ENCODE measurements at regions not wholly inside any gene's neighbourhood (a gene's known extent, or its start where the extent isn't known, plus 50 kb on each side); places are given as distances from the start of the nearest gene placed in this dataset.

DNA sequence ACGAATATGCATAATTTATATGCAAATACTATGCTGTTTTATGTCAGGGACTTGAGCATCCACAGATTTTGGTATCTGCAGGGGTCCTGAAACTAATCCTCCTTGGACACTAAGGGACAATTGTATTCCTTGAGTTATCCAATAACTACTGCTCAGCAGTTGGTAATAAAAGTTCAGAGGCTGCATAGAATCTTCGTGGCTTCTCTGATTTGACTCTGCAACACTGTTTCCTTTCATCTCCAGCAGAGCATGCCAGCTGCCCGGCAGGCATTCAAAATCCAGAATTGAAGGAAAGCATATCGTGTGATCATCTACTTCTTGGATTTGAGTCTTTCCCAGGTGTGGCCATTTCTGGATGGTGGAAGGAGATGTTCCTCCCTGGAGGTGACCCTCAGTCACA, 64.5 kb upstream of the MRI1 start:
- no peak overlapping the region for H3K4me3 ChIP-seq (ENCODE audit: low read depth, low read length)
- no peak for DNase-seq (ENCODE audit: low read depth)

DNA sequence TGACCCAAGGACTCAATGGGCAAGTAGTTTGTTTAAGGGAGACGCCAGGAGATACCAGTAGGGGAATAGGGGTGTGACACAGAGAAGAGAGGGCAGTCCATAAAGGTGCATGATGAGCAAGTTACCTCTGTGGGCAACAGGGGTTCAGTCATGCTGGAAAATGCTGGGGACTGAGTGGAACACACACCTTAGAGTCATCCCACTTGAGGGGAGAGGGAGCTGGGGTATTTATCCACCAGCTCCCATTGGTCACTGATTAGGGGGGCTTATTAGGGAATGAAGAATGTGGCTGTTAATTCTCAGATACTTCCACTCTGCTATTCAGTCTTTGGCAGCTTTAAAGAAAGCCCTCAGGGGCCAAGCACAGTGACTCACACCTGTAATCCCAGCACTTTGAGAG, 67.5 kb upstream of the MRI1 start:
- TF ChIP-seq, protein P1, sequence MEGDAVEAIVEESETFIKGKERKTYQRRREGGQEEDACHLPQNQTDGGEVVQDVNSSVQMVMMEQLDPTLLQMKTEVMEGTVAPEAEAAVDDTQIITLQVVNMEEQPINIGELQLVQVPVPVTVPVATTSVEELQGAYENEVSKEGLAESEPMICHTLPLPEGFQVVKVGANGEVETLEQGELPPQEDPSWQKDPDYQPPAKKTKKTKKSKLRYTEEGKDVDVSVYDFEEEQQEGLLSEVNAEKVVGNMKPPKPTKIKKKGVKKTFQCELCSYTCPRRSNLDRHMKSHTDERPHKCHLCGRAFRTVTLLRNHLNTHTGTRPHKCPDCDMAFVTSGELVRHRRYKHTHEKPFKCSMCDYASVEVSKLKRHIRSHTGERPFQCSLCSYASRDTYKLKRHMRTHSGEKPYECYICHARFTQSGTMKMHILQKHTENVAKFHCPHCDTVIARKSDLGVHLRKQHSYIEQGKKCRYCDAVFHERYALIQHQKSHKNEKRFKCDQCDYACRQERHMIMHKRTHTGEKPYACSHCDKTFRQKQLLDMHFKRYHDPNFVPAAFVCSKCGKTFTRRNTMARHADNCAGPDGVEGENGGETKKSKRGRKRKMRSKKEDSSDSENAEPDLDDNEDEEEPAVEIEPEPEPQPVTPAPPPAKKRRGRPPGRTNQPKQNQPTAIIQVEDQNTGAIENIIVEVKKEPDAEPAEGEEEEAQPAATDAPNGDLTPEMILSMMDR (IDR thresholded peaks at IDR 0.05; ENCODE audit: low read depth, low read length) = no peak
- TF ChIP-seq, protein P2, sequence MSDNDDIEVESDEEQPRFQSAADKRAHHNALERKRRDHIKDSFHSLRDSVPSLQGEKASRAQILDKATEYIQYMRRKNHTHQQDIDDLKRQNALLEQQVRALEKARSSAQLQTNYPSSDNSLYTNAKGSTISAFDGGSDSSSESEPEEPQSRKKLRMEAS (IDR thresholded peaks at IDR 0.05; ENCODE audit: low read depth, low read length) = no peak
- TF ChIP-seq MYC (IDR thresholded peaks at IDR 0.05; ENCODE audit: low read depth, low read length) (no peak), POLR2A (IDR thresholded peaks at IDR 0.05; ENCODE audit: extremely low read depth, insufficient read length) (no peak)
- no peak for DNase-seq (ENCODE audit: low read depth)
- no peak overlapping the region for H3K4me3 ChIP-seq (ENCODE audit: low read depth, low read length)

More for the DNA sequence above, 64.5 kb upstream of the MRI1 start:
- TF ChIP-seq POLR2A (IDR thresholded peaks at IDR 0.05; ENCODE audit: extremely low read depth, insufficient read length) (no peak), MYC (IDR thresholded peaks at IDR 0.05; ENCODE audit: low read depth, low read length) (no peak)
- TF ChIP-seq, protein P1 (IDR thresholded peaks at IDR 0.05; ENCODE audit: low read depth, low read length) = no peak
- TF ChIP-seq, protein P2 (IDR thresholded peaks at IDR 0.05; ENCODE audit: low read depth, low read length) = no peak

DNA sequence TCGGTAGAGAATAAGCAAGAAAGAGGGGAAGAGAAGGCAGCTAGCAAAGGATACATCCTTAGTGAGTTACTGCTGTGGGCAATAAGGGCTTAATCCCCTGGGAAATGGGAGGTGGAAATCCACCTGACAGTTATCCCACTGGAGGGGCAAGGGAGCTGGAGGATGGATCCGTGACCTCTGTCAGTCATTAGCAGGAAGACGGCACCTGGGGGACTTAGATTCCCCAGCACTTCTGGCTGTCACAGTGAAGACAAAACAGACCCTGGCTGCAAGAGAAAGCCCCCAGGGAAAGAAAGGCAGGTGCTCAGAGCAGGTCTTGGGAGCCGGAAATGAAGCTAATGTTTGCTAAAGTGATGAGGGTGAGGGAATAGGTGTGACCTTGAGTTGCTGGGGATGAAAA, 70.4 kb upstream of the MRI1 start:
- no peak for DNase-seq (ENCODE audit: low read depth)
- no peak overlapping the region for H3K4me3 ChIP-seq (ENCODE audit: low read depth, low read length)
- TF ChIP-seq POLR2A (IDR thresholded peaks at IDR 0.05; ENCODE audit: extremely low read depth, insufficient read length) = no peak
- TF ChIP-seq, protein P2 (IDR thresholded peaks at IDR 0.05; ENCODE audit: low read depth, low read length) = no peak
- TF ChIP-seq, protein P1 (IDR thresholded peaks at IDR 0.05; ENCODE audit: low read depth, low read length) = no peak
- TF ChIP-seq MYC (IDR thresholded peaks at IDR 0.05; ENCODE audit: low read depth, low read length) = no peak

DNA sequence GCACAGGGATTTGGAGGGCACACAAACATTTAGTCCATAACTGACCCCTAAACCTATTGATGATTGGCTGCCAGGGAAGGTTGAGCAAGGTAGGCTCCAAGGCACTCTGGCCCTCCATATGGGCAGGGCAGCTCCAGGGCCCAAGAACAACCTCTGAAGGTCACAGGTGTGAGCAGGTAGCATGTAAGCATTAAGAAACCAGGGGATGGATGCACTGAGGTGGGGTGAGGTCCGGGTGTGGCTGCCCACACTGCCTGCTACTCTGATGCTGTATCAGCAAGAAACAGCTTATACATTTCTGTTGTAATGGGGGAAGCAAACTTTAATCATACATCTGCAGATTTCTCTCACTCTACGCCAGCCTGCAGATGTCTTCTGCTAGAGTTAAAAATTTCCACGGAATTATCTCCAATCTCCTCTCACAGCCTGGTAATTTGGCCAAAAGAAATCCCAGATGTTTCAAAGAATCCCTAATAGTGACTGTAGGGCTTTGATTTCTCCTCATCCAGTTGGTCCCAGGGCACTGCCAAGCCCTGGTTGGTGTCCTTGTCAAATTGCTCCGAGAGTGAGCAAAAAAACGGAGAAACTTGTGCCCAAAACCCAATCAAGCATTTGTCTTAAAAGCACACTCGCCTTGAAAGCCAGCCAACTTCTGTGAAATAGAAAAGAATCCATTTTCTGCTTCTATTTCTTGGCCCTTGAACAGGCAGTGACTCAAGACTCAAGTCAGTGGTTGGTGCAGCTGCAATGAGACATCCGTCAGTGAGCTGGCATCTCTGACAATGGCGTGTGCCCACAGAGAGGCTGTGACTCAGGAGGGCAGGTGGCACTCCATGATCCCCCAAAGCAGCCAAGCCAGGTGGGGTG, 72.5 kb upstream of the MRI1 start:
- TF ChIP-seq, protein P2 (IDR thresholded peaks at IDR 0.05; ENCODE audit: low read depth, low read length) = no peak
- TF ChIP-seq, protein P1 (IDR thresholded peaks at IDR 0.05; ENCODE audit: low read depth, low read length) = no peak
- TF ChIP-seq MYC (IDR thresholded peaks at IDR 0.05; ENCODE audit: low read depth, low read length) (no peak), POLR2A (IDR thresholded peaks at IDR 0.05; ENCODE audit: extremely low read depth, insufficient read length) (no peak)
- DNase-seq (ENCODE audit: low read depth) = no peak
- no peak overlapping the region for H3K4me3 ChIP-seq (ENCODE audit: low read depth, low read length)

DNA sequence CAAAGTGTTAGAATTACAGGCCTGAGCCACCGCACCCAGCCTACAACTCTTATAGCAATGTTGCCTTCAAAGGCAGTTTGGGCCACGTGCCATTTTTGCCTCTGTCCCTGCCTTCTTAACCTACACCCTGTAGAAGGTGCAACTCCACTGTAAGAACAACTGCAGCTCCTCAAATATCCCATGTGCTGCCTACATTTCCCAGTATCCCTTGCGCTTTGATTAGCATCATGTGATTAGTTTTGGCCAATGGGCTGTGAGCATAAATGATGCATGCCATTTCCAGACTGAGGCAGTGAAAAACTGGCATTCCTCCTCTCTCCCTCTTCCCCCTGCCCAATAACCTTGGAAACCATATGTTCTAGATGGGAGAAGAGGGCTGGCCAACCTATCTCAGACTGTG, 75.2 kb upstream of the MRI1 start:
- no peak overlapping the region for H3K4me3 ChIP-seq (ENCODE audit: low read depth, low read length)
- TF ChIP-seq, protein P2 (IDR thresholded peaks at IDR 0.05; ENCODE audit: low read depth, low read length) = peak; percentile 66
- no peak for TF ChIP-seq POLR2A (IDR thresholded peaks at IDR 0.05; ENCODE audit: extremely low read depth, insufficient read length)
- peak; percentile 45 for DNase-seq (ENCODE audit: low read depth)

DNA sequence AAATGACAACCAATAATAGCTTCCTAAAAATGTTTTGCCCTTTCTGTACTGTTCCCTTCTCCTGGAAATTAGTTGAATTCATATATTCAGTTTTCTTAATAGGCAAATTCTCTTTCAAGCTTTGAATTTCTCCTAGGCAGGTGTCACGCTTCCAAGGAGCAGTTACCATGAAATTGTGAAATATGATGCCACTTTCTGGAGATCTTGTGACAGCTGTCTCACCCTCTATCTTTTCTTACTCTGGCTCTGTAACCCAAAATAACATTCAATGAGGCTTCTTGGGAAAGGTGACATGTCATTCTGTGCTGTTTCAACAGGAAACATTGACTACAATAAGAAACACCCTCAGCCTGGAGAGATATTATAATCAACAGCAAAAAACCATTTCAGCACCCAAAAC, 80.3 kb upstream of the MRI1 start:
- TF ChIP-seq, protein P2 (IDR thresholded peaks at IDR 0.05; ENCODE audit: low read depth, low read length) = no peak
- TF ChIP-seq MYC (IDR thresholded peaks at IDR 0.05; ENCODE audit: low read depth, low read length) (no peak), POLR2A (IDR thresholded peaks at IDR 0.05; ENCODE audit: extremely low read depth, insufficient read length) (no peak)
- TF ChIP-seq, protein P1 (IDR thresholded peaks at IDR 0.05; ENCODE audit: low read depth, low read length) = no peak
- no peak overlapping the region for H3K4me3 ChIP-seq (ENCODE audit: low read depth, low read length)
- DNase-seq (ENCODE audit: low read depth) = no peak

Data from NB4 (cell line).